Neural crest cell (in vitro differentiated cells): ENCODE measurements at regions not wholly inside any gene's neighbourhood (a gene's known extent, or its start where the extent isn't known, plus 50 kb on each side); places are given as distances from the start of the nearest gene placed in this dataset.

ENCODE experiments used
- DNase-seq: peaks from one replicate; pipeline ENCODE4 v3.0.0; 2021; ENCODE audit warnings: low read depth, mixed read lengths, low spot score
- H3K27ac Mint-ChIP-seq: one replicate; pipeline ENCODE4 v1.8.0; 2021; ENCODE audit warnings: mild to moderate bottlenecking, mixed read lengths; ENCODE audit not compliant: unreplicated experiment
- H3K27me3 Mint-ChIP-seq: 2 replicates; pipeline ENCODE4 v1.8.0; 2021; ENCODE audit warnings: low read depth, mild to moderate bottlenecking, mixed read lengths
- H3K36me3 Mint-ChIP-seq: 2 replicates; pipeline ENCODE4 v1.8.0; 2021; ENCODE audit warnings: low read depth, mild to moderate bottlenecking, mixed read lengths
- H3K4me1 Mint-ChIP-seq: 2 replicates; pipeline ENCODE4 v1.8.0; 2021; ENCODE audit warnings: mixed read lengths
- H3K4me3 Mint-ChIP-seq: one replicate; pipeline ENCODE4 v1.8.0; 2021; ENCODE audit warnings: mild to moderate bottlenecking, mixed read lengths
- H3K9me3 Mint-ChIP-seq: 2 replicates; pipeline ENCODE4 v1.8.0; 2021; ENCODE audit warnings: mixed read lengths
- TF ChIP-seq, protein P1 (sequence below): fragments of 200-600 bp; sonication (generic); conservative IDR thresholded peaks from 2 replicates; pipeline ENCODE4 v1.5.0; 2021; ENCODE audit warnings: antibody characterized with exemption, mild to moderate bottlenecking

DNA sequence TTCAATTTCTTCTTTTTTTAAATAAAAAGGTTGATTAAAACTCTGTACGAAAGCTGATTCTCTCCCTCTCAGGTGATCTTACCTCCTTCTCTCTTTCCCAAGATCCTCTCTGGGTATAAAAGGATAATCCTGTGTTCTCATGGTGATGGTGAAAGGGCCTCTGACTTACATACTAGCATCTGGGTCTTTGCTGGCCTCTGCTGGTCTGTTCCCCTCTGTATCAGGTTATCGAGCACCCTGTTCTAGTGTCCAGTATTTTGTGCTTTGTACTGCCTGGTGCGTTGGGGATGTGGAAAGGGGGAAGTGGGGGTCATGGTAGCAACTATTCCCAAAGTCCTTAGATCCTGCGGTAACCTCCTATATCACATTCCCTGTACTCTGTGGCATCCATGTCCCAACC is 328.9 kb downstream of the NR2F1-AS1 start:
- H3K27ac Mint-ChIP-seq = no peak overlapping the region
- no peaks in the 10 kb centered on the region for H3K27me3 Mint-ChIP-seq
- DNase-seq = no peak
- TF ChIP-seq, protein P1, sequence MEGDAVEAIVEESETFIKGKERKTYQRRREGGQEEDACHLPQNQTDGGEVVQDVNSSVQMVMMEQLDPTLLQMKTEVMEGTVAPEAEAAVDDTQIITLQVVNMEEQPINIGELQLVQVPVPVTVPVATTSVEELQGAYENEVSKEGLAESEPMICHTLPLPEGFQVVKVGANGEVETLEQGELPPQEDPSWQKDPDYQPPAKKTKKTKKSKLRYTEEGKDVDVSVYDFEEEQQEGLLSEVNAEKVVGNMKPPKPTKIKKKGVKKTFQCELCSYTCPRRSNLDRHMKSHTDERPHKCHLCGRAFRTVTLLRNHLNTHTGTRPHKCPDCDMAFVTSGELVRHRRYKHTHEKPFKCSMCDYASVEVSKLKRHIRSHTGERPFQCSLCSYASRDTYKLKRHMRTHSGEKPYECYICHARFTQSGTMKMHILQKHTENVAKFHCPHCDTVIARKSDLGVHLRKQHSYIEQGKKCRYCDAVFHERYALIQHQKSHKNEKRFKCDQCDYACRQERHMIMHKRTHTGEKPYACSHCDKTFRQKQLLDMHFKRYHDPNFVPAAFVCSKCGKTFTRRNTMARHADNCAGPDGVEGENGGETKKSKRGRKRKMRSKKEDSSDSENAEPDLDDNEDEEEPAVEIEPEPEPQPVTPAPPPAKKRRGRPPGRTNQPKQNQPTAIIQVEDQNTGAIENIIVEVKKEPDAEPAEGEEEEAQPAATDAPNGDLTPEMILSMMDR = no peak
- peaks cover 29% of the 10 kb centered on the region for H3K4me1 Mint-ChIP-seq
- H3K9me3 Mint-ChIP-seq = no peaks in the 10 kb centered on the region
- H3K4me3 Mint-ChIP-seq = no peak overlapping the region
- no peaks in the 10 kb centered on the region for H3K36me3 Mint-ChIP-seq

DNA sequence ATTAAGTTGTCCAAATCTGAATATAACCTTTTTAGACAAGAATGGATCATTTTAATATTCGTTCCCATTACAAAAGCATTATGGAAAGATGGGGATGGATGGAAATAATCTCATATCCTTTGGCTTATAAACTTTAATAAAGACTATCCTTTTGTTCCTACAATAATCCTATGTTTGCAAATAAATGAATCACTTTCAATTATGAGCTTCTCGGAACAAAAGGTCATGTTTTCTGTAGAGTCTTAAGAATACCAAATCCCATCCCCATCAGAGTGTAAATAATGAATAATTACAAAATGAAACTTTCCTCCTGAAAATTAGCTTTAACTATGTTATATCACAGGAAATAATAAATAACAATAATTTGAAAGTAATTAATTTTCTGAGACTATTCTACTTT is 329.7 kb downstream of the NR2F1-AS1 start:
- H3K4me1 Mint-ChIP-seq = peaks cover 37% of the 10 kb centered on the region
- no peak overlapping the region for H3K4me3 Mint-ChIP-seq
- no peaks in the 10 kb centered on the region for H3K9me3 Mint-ChIP-seq
- TF ChIP-seq, protein P1 = no peak
- H3K36me3 Mint-ChIP-seq = no peaks in the 10 kb centered on the region
- H3K27me3 Mint-ChIP-seq = no peaks in the 10 kb centered on the region
- H3K27ac Mint-ChIP-seq = no peak overlapping the region
- no peak for DNase-seq

DNA sequence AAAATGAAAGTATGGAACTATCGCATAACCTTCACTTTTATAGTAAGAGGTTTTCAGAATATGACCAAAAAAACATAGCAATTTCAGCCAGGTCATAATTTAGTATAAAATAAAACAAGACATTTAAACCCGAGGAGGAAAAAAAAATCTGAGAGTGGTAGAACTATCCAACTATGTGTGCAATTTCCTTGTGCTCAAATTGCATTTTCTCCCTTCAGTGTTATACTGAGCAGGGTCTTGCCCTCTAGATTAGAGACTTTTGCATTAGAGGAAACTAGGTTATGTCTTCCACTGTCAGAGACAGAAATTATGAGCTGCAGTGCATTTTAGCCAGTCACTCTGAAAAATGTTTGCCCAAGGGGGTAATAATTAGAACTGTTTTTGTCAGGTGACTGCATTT is 330.6 kb downstream of the NR2F1-AS1 start:
- Mint-ChIP-seq H3K36me3 (no peaks in the 10 kb centered on the region), H3K4me1 (peaks cover 45% of the 10 kb centered on the region), H3K4me3 (no peak overlapping the region), H3K9me3 (no peaks in the 10 kb centered on the region), H3K27me3 (no peaks in the 10 kb centered on the region), H3K27ac (peak overlapping the region; percentile 12)
- TF ChIP-seq, protein P1 = no peak
- DNase-seq = no peak

DNA sequence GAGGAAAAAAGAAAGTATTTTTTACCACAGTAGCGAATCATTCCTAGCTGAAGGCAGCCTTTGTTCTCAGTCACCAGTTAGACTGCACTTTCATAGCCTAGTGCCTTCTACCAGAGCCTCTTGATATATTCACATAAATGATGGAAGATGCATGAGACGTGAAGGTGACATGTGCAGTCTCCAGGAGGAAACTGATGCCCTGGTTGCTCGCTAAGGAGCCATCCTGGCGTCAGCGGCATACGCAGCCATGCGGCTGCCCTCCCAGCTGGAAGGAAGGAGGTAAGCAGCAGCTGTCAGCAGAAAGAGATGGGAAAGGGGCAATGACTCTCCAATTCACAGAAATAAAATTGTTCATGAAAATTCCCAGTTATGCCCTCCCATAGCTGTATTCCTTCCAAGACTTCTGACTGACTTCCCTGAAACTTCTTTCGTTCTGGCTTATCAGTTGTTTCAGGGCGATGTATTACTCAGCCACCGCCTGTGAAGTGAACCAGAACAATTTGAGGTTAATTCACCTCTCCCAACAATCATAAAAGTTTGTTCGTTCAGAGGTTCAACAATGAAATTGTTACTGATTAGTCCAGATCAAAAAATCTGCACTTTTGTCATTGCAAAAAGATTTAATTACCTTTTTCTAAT is 331.2 kb downstream of the NR2F1-AS1 start:
- H3K4me3 Mint-ChIP-seq = peak overlapping the region; percentile 54
- peaks cover 50% of the 10 kb centered on the region for H3K4me1 Mint-ChIP-seq
- no peaks in the 10 kb centered on the region for H3K36me3 Mint-ChIP-seq
- TF ChIP-seq, protein P1 = no peak
- H3K9me3 Mint-ChIP-seq = no peaks in the 10 kb centered on the region
- H3K27ac Mint-ChIP-seq = peak overlapping the region; percentile 97
- H3K27me3 Mint-ChIP-seq = no peaks in the 10 kb centered on the region
- peak; percentile 7 for DNase-seq

DNA sequence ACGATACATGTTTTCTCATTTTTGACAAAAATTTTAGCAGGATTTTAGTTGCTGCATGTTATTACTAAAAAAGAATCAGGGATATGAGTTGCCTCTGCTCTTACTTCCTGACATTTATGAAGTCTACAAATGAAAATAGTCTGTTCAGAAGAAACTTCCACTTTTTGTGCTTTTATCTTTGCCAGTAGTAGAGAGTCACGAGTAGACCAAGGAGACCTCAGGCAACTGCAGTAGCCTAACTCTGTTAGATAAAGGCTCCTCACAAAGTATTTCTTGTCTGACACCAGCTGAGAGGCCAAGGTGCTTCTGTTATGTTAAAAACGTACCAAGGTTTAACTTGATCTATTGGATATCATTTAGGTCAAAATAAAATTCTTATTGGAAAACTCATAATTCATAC is 333.9 kb downstream of the NR2F1-AS1 start:
- Mint-ChIP-seq H3K36me3 (no peaks in the 10 kb centered on the region), H3K4me1 (peaks cover 63% of the 10 kb centered on the region), H3K27me3 (no peaks in the 10 kb centered on the region), H3K9me3 (no peaks in the 10 kb centered on the region), H3K27ac (peak overlapping the region; percentile 57), H3K4me3 (peak overlapping the region; percentile 49)
- DNase-seq = no peak
- TF ChIP-seq, protein P1 = no peak
